Endothelial cell of umbilical vein (primary cell): ENCODE measurements at regions not wholly inside any gene's neighbourhood (a gene's known extent, or its start where the extent isn't known, plus 50 kb on each side); places are given as distances from the start of the nearest gene placed in this dataset.

Source experiments
- BruUV-seq: library from RNA; stranded (reverse); fragments of 400-500 nt; replicated peaks from 2 replicates; lab custom pipeline; 2021; lab: Mats Ljungman, UMichigan
- CTCF ChIA-PET: fragments of 300-600, 350-600 bp; sonication (Branson Sonifier 250); formaldehyde crosslinking; loops from one replicate; lab custom pipeline; 2021; ENCODE audit warnings: antibody characterized with exemption, inconsistent platforms; lab: Charles Lee
- POLR2A ChIA-PET: fragments of 300-600, 350-600 bp; sonication (Branson Sonifier 250); formaldehyde crosslinking; loops from one replicate; lab custom pipeline; 2021; ENCODE audit warnings: antibody characterized with exemption, inconsistent platforms; lab: Charles Lee
- DNase-seq: peaks from one replicate; pipeline ENCODE4 v3.0.0-alpha.2; 2011; ENCODE audit warnings: low read depth, low spot score
- FAIRE-seq: peaks from 2 replicates; lab custom pipeline; 2011; peaks lifted over from hg19 to GRCh38; lab: Jason Lieb, UNC
- H2AFZ ChIP-seq: 2 replicates; pipeline ENCODE4 v1.6.0; 2012; ENCODE audit warnings: low read depth, low read length, control low read depth, inconsistent platforms
- H3K27ac ChIP-seq: 2 replicates; pipeline ENCODE4 v1.5.1; 2011; ENCODE audit warnings: low read depth, mild to moderate bottlenecking, control low read depth, low read length, moderate library complexity; ENCODE audit not compliant: insufficient read depth
- H3K27me3 ChIP-seq, 2 experiments: 2 replicates each; pipeline versions ENCODE4 v1.6.0 to v1.6.1; 2011; ENCODE audit warnings: low read length in 2 of 2, mixed read lengths in 1 of 2; ENCODE audit not compliant: control insufficient read depth in 2 of 2, insufficient read depth in 2 of 2
- H3K36me3 ChIP-seq, 2 experiments: 2 replicates in 1 of 2; 3 replicates in 1 of 2; pipeline ENCODE4 v1.5.1; 2011; ENCODE audit warnings: low read length in 2 of 2, mild to moderate bottlenecking in 1 of 2, moderate library complexity in 1 of 2; ENCODE audit not compliant: control insufficient read depth in 2 of 2, insufficient read depth in 2 of 2; ENCODE audit errors: extremely low read depth in 1 of 2
- H3K4me1 ChIP-seq: 3 replicates; pipeline ENCODE4 v1.5.1; 2011; ENCODE audit warnings: mild to moderate bottlenecking, low read length; ENCODE audit not compliant: control insufficient read depth, insufficient read depth; ENCODE audit errors: extremely low read depth
- H3K4me2 ChIP-seq: 2 replicates; pipeline ENCODE4 v1.6.1; 2011; ENCODE audit warnings: low read length, control low read depth, mixed read lengths; ENCODE audit not compliant: insufficient read depth
- H3K4me3 ChIP-seq, 3 experiments: fragments of 200-600 bp in 1 of 3; sonication (generic), shearing (Covaris generic) in 1 of 3; replicated peaks in 1 of 3; 2 replicates each; pipeline ENCODE4 v1.5.1; 2011 to 2016; ENCODE audit warnings: control low read depth in 3 of 3, low read length in 3 of 3, mild to moderate bottlenecking in 2 of 3, inconsistent platforms in 1 of 3, low read depth in 1 of 3, moderate library complexity in 1 of 3; ENCODE audit not compliant: insufficient read depth in 1 of 3
- H3K79me2 ChIP-seq: 2 replicates; pipeline ENCODE4 v1.6.0; 2012; ENCODE audit warnings: low read length, inconsistent platforms; ENCODE audit not compliant: control insufficient read depth, insufficient read depth
- H3K9ac ChIP-seq: replicated peaks from 2 replicates; pipeline ENCODE3; 2011; ENCODE audit warnings: low read length, control low read depth; ENCODE audit not compliant: insufficient read depth; ENCODE audit errors: extremely low read depth
- H3K9me1 ChIP-seq: replicated peaks from 3 replicates; pipeline ENCODE4 v1.6.0; 2011; ENCODE audit warnings: mild to moderate bottlenecking, low read length; ENCODE audit not compliant: control insufficient read depth, insufficient read depth; ENCODE audit errors: extremely low read depth
- H3K9me3 ChIP-seq: replicated peaks from 2 replicates; pipeline ENCODE4 v1.5.1; 2012; ENCODE audit warnings: low read length, inconsistent platforms; ENCODE audit not compliant: control insufficient read depth, insufficient read depth
- H4K20me1 ChIP-seq: replicated peaks from 2 replicates; pipeline ENCODE3; 2011; ENCODE audit warnings: mild to moderate bottlenecking, low read length; ENCODE audit not compliant: control insufficient read depth, insufficient read depth; ENCODE audit errors: extremely low read depth
- EZH2 ChIP-seq: IDR thresholded peaks from 2 replicates; pipeline ENCODE4 v1.6.1; 2012; ENCODE audit warnings: borderline replicate concordance, low read depth, mild to moderate bottlenecking, moderate library complexity, low read length, inconsistent platforms; ENCODE audit not compliant: severe bottlenecking
- FOS ChIP-seq: IDR thresholded peaks from 2 replicates; pipeline ENCODE4 v1.6.1; 2011; ENCODE audit warnings: mild to moderate bottlenecking, low read length, moderate library complexity, borderline replicate concordance; ENCODE audit not compliant: insufficient read depth
- GATA2 ChIP-seq: IDR thresholded peaks from 2 replicates; pipeline ENCODE4 v1.7.0; 2011; ENCODE audit warnings: low read depth, mild to moderate bottlenecking, moderate library complexity, mixed read lengths, low read length; ENCODE audit not compliant: insufficient read length, insufficient read depth
- JUN ChIP-seq: IDR thresholded peaks from 2 replicates; pipeline ENCODE4 v1.6.1; 2011; ENCODE audit warnings: borderline replicate concordance, low read depth; ENCODE audit not compliant: insufficient read length, insufficient read depth
- MAX ChIP-seq: IDR thresholded peaks from 2 replicates; pipeline ENCODE4 v1.6.1; 2011; ENCODE audit not compliant: insufficient read depth, insufficient read length
- MYC ChIP-seq: IDR thresholded peaks from one replicate; pipeline ENCODE4 v1.6.1; 2011; ENCODE audit warnings: mild to moderate bottlenecking, low read depth, low read length
- POLR2A ChIP-seq: IDR thresholded peaks from 2 replicates; pipeline ENCODE4 v1.6.1; 2012; ENCODE audit warnings: low read depth, mild to moderate bottlenecking, control low read depth, low read length
- POLR2AphosphoS5 ChIP-seq: IDR thresholded peaks from 2 replicates; pipeline ENCODE4 v1.6.1; 2012; ENCODE audit warnings: low read depth, mild to moderate bottlenecking, control low read depth, low read length, moderate library complexity; ENCODE audit not compliant: insufficient read depth
- dilution Hi-C: fragments of 300-500 bp; cut with MboI; formaldehyde crosslinking; loops from one replicate; pipeline ENCODE4 v1.15.0; 2019; ENCODE audit warnings: low sequenced_read_pairs; ENCODE audit not compliant: extremely low pct_ligation_motif_present
- intact Hi-C: fragments of 100-400 bp; cut with micrococcal nuclease; formaldehyde crosslinking; loops from one replicate; pipeline ENCODE4 v1.10.0; 2022
- TF ChIP-seq, protein P1 (sequence below), 2 donors: IDR thresholded peaks; 1 replicate in 1 of 2; 2 replicates in 1 of 2; pipeline ENCODE4 v1.5.1; 2011; ENCODE audit warnings: low read length in 2 of 2, mild to moderate bottlenecking in 2 of 2, moderate library complexity in 2 of 2, control low read depth in 1 of 2, inconsistent platforms in 1 of 2, low read depth in 1 of 2; ENCODE audit not compliant: insufficient read depth in 1 of 2; ENCODE audit errors: extremely low read depth in 1 of 2

DNA sequence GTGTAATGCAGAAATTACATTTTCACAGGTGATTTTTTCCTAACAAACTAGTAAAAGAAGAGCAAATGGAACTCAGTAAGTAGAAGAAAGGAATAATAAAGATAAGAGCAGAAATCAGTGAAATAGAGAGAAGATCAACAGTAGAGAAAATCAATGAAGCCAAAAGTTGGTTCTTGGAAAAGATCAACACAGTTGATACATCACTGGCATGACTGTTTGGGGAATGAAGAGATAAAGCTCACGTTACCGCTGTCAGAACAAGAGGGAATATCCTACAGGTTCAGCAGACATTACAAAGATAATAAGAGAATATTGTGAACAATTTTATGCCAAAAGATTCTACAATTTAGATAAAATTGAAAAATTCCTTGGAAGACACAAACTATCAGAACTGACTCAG, 146.4 kb downstream of the ACTR3B start:
- Histone ChIP-seq H3K4me3 (no peak overlapping the region), H3K4me1 (no peaks in the 10 kb centered on the region), H2AFZ (no peak overlapping the region), H4K20me1 (no peaks in the 10 kb centered on the region), H3K36me3 (no peaks in the 10 kb centered on the region), H3K27me3 (no peaks in the 10 kb centered on the region), H3K9me1 (no peaks in the 10 kb centered on the region), H3K27ac (no peak overlapping the region), H3K4me2 (no peak overlapping the region), H3K9me3 (no peaks in the 10 kb centered on the region), H3K9ac (no peak overlapping the region), H3K79me2 (no peaks in the 10 kb centered on the region)
- ChIA-PET POLR2A (no interaction called here), CTCF (no interaction called here)
- no peak for TF ChIP-seq GATA2
- FAIRE-seq (no peak), DNase-seq (no peak)
- dilution Hi-C loops (no loop called here), intact Hi-C loops (no loop called here)
- BruUV-seq: no TSS peak

DNA sequence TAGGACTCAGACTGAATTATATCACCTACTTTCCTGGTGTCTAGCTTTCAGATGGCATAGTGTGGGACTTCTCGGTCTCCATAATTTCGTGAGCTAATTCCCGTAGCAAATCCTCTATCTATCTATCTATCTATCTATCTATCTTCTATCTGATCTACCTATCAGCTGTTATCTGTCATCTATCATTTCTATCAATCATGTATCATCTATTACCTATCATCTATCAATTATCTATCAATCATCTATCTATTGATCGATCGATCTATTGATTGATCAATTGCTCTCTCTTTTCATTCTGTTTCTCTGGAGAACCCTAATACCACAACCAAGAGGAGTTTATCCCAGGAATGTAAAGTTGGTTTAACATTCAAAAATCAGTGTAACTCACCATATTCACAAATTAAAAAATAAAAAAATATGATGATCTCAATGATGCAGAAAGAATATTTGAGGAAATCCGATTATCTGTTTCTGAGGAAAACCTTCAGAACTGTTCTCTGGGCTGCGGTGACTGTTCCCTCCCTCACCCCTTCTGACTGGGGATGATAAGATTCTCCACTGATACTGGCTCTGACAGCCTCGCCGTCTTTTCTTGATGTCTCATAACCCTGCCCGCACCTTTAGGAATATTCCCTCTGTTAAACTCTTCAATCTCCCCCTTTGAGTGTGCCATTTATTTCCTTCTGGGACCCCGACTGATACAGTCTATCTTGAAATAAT, 147.7 kb downstream of the ACTR3B start:
- Histone ChIP-seq H3K9me1 (no peaks in the 10 kb centered on the region), H3K9ac (no peak overlapping the region), H3K36me3 (no peaks in the 10 kb centered on the region), H3K4me2 (no peak overlapping the region), H4K20me1 (no peaks in the 10 kb centered on the region), H3K27ac (no peak overlapping the region), H3K9me3 (no peaks in the 10 kb centered on the region), H3K27me3 (no peaks in the 10 kb centered on the region), H3K79me2 (no peaks in the 10 kb centered on the region), H2AFZ (no peak overlapping the region), H3K4me3 (no peak overlapping the region), H3K4me1 (no peaks in the 10 kb centered on the region)
- intact Hi-C loops: no loop called here
- dilution Hi-C loops: no loop called here
- BruUV-seq: no TSS peak
- no peak for DNase-seq
- ChIA-PET CTCF (no interaction called here), POLR2A (no interaction called here)
- no peak for FAIRE-seq
- TF ChIP-seq FOS: no peak
- no peak for TF ChIP-seq MAX
- TF ChIP-seq EZH2: no peak
- no peak for TF ChIP-seq JUN
- no peak for TF ChIP-seq POLR2A
- TF ChIP-seq, protein P1, sequence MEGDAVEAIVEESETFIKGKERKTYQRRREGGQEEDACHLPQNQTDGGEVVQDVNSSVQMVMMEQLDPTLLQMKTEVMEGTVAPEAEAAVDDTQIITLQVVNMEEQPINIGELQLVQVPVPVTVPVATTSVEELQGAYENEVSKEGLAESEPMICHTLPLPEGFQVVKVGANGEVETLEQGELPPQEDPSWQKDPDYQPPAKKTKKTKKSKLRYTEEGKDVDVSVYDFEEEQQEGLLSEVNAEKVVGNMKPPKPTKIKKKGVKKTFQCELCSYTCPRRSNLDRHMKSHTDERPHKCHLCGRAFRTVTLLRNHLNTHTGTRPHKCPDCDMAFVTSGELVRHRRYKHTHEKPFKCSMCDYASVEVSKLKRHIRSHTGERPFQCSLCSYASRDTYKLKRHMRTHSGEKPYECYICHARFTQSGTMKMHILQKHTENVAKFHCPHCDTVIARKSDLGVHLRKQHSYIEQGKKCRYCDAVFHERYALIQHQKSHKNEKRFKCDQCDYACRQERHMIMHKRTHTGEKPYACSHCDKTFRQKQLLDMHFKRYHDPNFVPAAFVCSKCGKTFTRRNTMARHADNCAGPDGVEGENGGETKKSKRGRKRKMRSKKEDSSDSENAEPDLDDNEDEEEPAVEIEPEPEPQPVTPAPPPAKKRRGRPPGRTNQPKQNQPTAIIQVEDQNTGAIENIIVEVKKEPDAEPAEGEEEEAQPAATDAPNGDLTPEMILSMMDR (IDR thresholded peaks at IDR 0.05; ENCODE audit: extremely low read depth in 1 of 2, insufficient read depth in 1 of 2, low read depth in 1 of 2, low read length in 2 of 2): no peak
- no peak for TF ChIP-seq GATA2
- TF ChIP-seq MYC: no peak
- TF ChIP-seq POLR2AphosphoS5: no peak
